ENCODE measurements at regions not wholly inside any gene's neighbourhood (a gene's known extent, or its start where the extent isn't known, plus 50 kb on each side); places are given as distances from the start of the nearest gene placed in this dataset.

- no peak for FAIRE-seq
- no peak for DNase-seq (ENCODE audit: extremely low read depth in 1 of 4, low spot score in 3 of 4)
- Histone ChIP-seq H3K9me3 (replicated peaks; ENCODE audit: control insufficient read depth, insufficient read depth, low read depth, low read length) (no peaks in the 10 kb centered on the region; the same call in 1 of the 2 replicates), H3K9me1 (ENCODE audit: control insufficient read depth, insufficient read depth, low read length) (no peaks in the 10 kb centered on the region), H2AFZ (ENCODE audit: low read depth, low read length) (no peak overlapping the region), H4K20me1 (replicated peaks; ENCODE audit: control insufficient read depth, insufficient read depth, low read length) (no peaks in the 10 kb centered on the region), H3K4me2 (ENCODE audit: insufficient read depth, low read length) (no peak overlapping the region), H3K27ac (ENCODE audit: extremely low read depth, low read depth, low read length) (no peak overlapping the region), H3K36me3 (ENCODE audit: control insufficient read depth, insufficient read depth, low read length) (no peaks in the 10 kb centered on the region), H3K27me3 (ENCODE audit: control insufficient read depth in 2 of 2, insufficient read depth in 2 of 2, low read length in 2 of 2) (no peaks in the 10 kb centered on the region), H3K4me3 (no peak overlapping the region), H3K79me2 (ENCODE audit: control insufficient read depth, insufficient read depth, low read length) (no peaks in the 10 kb centered on the region), H3K9ac (ENCODE audit: insufficient read depth in 1 of 2, low read depth in 2 of 2, low read length in 2 of 2) (no peak overlapping the region), H3K4me1 (replicated peaks in 1 of 2; ENCODE audit: control insufficient read depth in 2 of 2, insufficient read depth in 2 of 2, low read length in 2 of 2) (no peaks in the 10 kb centered on the region)
- in situ Hi-C loops (cut with MboI) (no loop called here), intact Hi-C loops (cut with micrococcal nuclease) (no loop called here)
- no TSS peak for BruUV-seq (replicated peaks)
- ATAC-seq: no peak
- ChIA-PET POLR2A (no interaction called here), CTCF (ENCODE audit: low intra/inter-chr PET ratio) (no interaction called here)
- 5% methylated on average over 6 of the region's 6 CpGs for WGBS (ENCODE audit: insufficient coverage, low coverage, missing lambda C conversion rate)
- TF ChIP-seq ZBTB40 (IDR thresholded peaks at IDR 0.05) (no peak), ZBTB40 (CRISPR knock-in tag; IDR thresholded peaks at IDR 0.05) (no peak), ZNF644 (tag; IDR thresholded peaks at IDR 0.05; ENCODE audit: low read depth) (no peak), CBFA2T3 (IDR thresholded peaks at IDR 0.05) (no peak), HMG20B (CRISPR knock-in tag; IDR thresholded peaks at IDR 0.05) (no peak), ZNF668 (CRISPR knock-in tag; IDR thresholded peaks at IDR 0.05) (no peak), ZNF551 (CRISPR knock-in tag; IDR thresholded peaks at IDR 0.05) (no peak)
Measured at GRCh38 chr2:184530959-184531358, 67.4 kb upstream of the ZNF804A start.
